Kidney (tissue), 13 donors: ENCODE measurements at regions not wholly inside any gene's neighbourhood (a gene's known extent, or its start where the extent isn't known, plus 50 kb on each side); places are given as distances from the start of the nearest gene placed in this dataset.

ENCODE experiments used
- DNase-seq, 5 donors: peaks; one replicate each; pipeline ENCODE4 v3.0.0-alpha.2; 2013 to 2020
- FAIRE-seq: peaks from 2 replicates; lab custom pipeline; 2012; peaks lifted over from hg19 to GRCh38; lab: Jason Lieb, UNC
- H3K27ac ChIP-seq, 2 donors: one replicate each; pipeline ENCODE4 v1.7.0; 2013; ENCODE audit warnings: low read depth in 2 of 2, low read length in 2 of 2, inconsistent platforms in 1 of 2
- H3K27me3 ChIP-seq: one replicate; pipeline ENCODE4 v1.7.1; 2013; ENCODE audit warnings: low read length, inconsistent platforms; ENCODE audit not compliant: control insufficient read depth, insufficient read depth
- H3K36me3 ChIP-seq, 3 donors: one replicate each; pipeline versions ENCODE4 v1.7.0 to v1.7.1; 2013; ENCODE audit warnings: low read length in 3 of 3, control low read depth in 1 of 3, inconsistent platforms in 1 of 3; ENCODE audit not compliant: insufficient read depth in 3 of 3, control insufficient read depth in 2 of 3
- H3K4me1 ChIP-seq, 3 donors: one replicate each; pipeline versions ENCODE4 v1.7.0 to v1.7.1; 2013; ENCODE audit warnings: low read length in 3 of 3, inconsistent platforms in 1 of 3, low read depth in 1 of 3; ENCODE audit not compliant: control insufficient read depth in 2 of 3, insufficient read depth in 2 of 3
- H3K4me3 ChIP-seq, 3 donors: one replicate each; pipeline versions ENCODE4 v1.7.0 to v1.8.1; 2013; ENCODE audit warnings: low read length in 3 of 3, control low read depth in 1 of 3, inconsistent platforms in 1 of 3
- H3K9ac ChIP-seq, 3 donors: one replicate each; pipeline versions ENCODE4 v1.7.0 to v1.7.1; 2013; ENCODE audit warnings: low read length in 3 of 3, control low read depth in 1 of 3, inconsistent platforms in 1 of 3
- H3K9me3 ChIP-seq, 3 donors: one replicate each; pipeline versions ENCODE4 v1.7.0 to v1.7.1; 2013; ENCODE audit warnings: low read length in 3 of 3, control low read depth in 1 of 3, inconsistent platforms in 1 of 3; ENCODE audit not compliant: control insufficient read depth in 2 of 3, insufficient read depth in 1 of 3
- CTCF ChIP-seq: IDR thresholded peaks from 3 replicates; pipeline ENCODE4 v1.5.1; 2012; ENCODE audit warnings: mild to moderate bottlenecking, moderate library complexity, borderline replicate concordance; ENCODE audit not compliant: insufficient read depth; ENCODE audit errors: extremely low read depth
- intact Hi-C: fragments of 100-400 bp; cut with DNase I; formaldehyde crosslinking; loops from one replicate; pipeline ENCODE4 v1.11.1; 2022
- donor health status: control.
- donor health status: control.
- donor health status: control.
- donor health status: control.
- donor health status: control.
- donor health status: DM: yes; HTN: yes; CAD: no.
- donor health status: Normal renal cell carcinoma (clear cell type).

- no peaks in the 10 kb centered on the region for H3K27me3 ChIP-seq
- intact Hi-C loops, result no loop called here
- H3K4me1 ChIP-seq, result no peaks in the 10 kb centered on the region
- FAIRE-seq (no peak), DNase-seq (no peak)
- no peak overlapping the region for H3K27ac ChIP-seq
- H3K9ac ChIP-seq, result no peak overlapping the region
- no peaks in the 10 kb centered on the region for H3K36me3 ChIP-seq
- no peak for TF ChIP-seq CTCF
- no peaks in the 10 kb centered on the region for H3K9me3 ChIP-seq
- H3K4me3 ChIP-seq, result no peak overlapping the region
These were observed 88.9 kb upstream of the NRXN1 start for GRCh38 chr2:51120754-51121280.

- FAIRE-seq, result no peak
- DNase-seq, result no peak
- no peak overlapping the region for H3K9ac ChIP-seq
- H3K4me1 ChIP-seq, result no peaks in the 10 kb centered on the region
- TF ChIP-seq CTCF, result no peak
- no peaks in the 10 kb centered on the region for H3K9me3 ChIP-seq
- H3K4me3 ChIP-seq, result no peak overlapping the region
- H3K27me3 ChIP-seq, result no peaks in the 10 kb centered on the region
- H3K36me3 ChIP-seq, result no peaks in the 10 kb centered on the region
- intact Hi-C loops, result no loop called here
- H3K27ac ChIP-seq, result no peak overlapping the region
These were observed 79.6 kb upstream of the NRXN1 start for GRCh38 chr2:51111532-51111931.

- no peak for TF ChIP-seq CTCF
- Histone ChIP-seq H3K36me3 (no peaks in the 10 kb centered on the region), H3K4me1 (no peaks in the 10 kb centered on the region), H3K4me3 (no peak overlapping the region), H3K27ac (no peak overlapping the region), H3K9me3 (no peaks in the 10 kb centered on the region), H3K27me3 (no peaks in the 10 kb centered on the region), H3K9ac (no peak overlapping the region)
- DNase-seq (no peak), FAIRE-seq (no peak)
- intact Hi-C loops, result no loop called here
These were observed 76.9 kb upstream of the NRXN1 start for GRCh38 chr2:51108794-51109193.

- Histone ChIP-seq H3K27ac (no peak overlapping the region), H3K4me3 (no peak overlapping the region), H3K27me3 (no peaks in the 10 kb centered on the region), H3K4me1 (no peaks in the 10 kb centered on the region), H3K9me3 (no peaks in the 10 kb centered on the region), H3K36me3 (no peaks in the 10 kb centered on the region), H3K9ac (no peak overlapping the region)
- DNase-seq (peak in 2 of 5 donors; percentile 19 to 41), FAIRE-seq (no peak)
- intact Hi-C loops, result no loop called here
- TF ChIP-seq CTCF, result no peak
These were observed 75.9 kb upstream of the NRXN1 start for GRCh38 chr2:51107841-51108240.
